IPS-NIHi11 (cell line): ENCODE measurements at regions not wholly inside any gene's neighbourhood (a gene's known extent, or its start where the extent isn't known, plus 50 kb on each side); places are given as distances from the start of the nearest gene placed in this dataset.
"Not testable (repeated sequence)": the region's sequence is repeated elsewhere in the genome, so short reads cannot be mapped to it uniquely, and the experiment has no call there.

Experiments used
- DNase-seq: peaks from one replicate; pipeline ENCODE4 v3.0.0; 2012; ENCODE audit warnings: mixed read lengths, low spot score

DNA sequence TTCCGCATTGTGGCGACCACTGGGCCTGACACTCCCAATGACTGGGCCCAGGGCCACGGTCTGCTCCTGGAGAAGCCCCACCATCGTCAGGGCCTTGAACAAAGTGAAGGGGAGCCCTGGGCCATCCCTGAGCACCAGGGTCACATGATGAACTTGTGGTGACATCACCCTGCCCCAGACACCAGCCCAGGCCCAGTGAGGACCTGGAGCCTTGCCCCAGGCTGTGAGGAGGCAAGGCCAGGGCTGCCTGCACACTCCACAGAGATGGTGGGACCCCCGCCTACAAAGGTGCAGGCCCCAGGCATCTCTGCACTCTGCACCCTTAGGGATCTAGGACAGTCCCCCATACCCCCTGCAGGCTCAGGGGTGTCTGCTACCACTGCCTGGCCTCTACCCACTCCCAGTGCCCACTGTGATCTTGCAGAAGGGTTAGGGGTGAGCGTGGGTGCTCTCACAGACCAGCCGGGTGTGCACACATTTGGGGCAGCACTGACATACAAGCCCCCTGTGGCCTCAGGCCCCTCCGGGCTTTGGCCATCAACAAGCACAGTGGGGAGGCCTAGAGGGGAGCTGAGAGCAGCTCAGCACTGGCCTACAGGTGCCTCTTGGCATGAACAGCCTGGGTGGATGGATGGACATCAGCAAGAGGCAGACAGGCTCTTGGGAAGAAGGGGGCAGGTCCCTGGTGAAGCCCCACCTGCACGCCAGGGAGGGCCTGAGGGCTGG lies 624.0 kb upstream of the LRRTM4 start:
- DNase-seq = no peak

DNA sequence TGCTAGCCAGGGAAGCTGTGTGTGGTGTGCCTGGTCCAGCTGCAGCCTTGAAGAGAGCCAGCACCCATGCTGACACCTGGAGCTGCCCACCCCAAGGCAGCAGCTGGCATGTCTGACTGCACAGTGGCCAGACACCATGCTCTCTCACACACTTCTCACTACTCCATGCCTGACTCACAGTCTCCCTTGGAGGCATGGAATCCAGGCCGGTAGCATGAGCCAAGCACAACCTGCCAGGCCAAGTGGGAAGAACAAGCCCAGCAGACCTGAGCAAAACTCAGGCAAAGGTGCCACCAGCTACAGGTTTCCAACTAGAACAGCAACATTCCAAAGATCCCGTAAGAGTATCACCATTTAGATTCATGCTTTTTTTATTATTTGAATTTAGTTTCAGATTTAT lies 625.3 kb upstream of the LRRTM4 start:
- no peak for DNase-seq

- DNase-seq = no peak
Measured at GRCh38 chr2:78154586-78154985, 632.4 kb upstream of the LRRTM4 start.

- no peak for DNase-seq
Measured at GRCh38 chr2:78162202-78162601, 640.0 kb upstream of the LRRTM4 start.

DNA sequence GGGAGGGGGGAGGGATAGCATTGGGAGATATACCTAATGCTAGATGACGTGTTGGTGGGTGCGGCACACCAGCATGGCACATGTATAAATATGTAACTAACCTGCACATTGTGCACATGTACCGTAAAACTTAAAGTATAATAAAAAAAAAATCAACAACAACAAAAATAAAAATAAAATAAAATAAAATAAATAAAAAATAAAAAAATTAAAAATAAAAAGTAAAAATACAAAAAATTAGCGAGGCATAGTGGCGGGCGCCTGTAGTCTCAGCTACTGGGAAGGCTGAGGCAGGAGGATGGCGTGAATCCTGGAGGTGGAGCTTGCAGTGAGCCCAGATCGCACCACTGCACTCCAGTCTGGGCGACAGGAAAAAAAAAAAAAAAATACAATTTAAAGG lies 650.0 kb upstream of the LRRTM4 start:
- not testable (repeated sequence) for DNase-seq

DNA sequence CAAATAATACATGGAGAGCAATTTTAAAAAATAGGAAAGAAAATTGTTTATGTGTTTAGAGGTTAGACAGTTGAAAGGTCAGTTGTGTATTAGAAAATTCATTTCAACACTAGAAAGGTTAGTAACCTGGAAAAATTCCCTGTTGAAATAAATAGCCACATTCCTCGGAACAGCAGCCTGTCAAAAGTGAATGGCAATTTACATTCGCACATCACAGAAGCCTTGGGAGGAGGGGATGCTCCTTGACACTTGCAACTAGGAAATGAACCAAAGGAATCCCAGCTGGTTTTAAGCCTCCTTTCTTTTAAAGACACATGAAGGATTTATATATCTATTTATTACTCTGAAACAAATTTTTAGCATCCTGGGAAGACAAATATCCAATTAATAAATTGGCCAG lies 653.5 kb upstream of the LRRTM4 start:
- peak; percentile 10 for DNase-seq

DNA sequence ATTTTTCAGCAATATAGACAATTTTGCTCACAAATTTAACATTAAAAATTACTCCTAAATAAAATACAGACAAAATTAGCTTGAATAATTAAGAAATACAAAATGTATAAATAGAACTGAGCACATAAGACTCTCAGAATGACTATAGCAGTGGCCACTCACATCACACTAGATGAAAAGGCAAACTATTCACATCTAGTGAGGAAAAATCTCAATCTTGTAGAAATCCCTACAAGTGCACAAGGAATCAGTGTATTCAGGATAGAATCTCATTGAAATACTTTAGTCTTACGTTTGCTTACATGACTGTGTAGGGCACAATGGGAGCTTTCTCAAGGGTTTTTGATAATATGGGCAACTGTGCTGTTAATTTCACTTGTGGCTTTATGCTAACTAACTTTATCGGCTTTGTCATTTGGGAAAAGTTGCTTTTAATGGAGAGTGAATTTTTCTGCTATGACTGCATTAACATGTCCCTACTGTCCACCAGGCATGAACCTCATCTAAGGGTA lies 678.9 kb upstream of the LRRTM4 start:
- DNase-seq = no peak

GRCh38 chr2:78202366-78202765 lies 680.2 kb upstream of the LRRTM4 start:
- DNase-seq = no peak

DNA sequence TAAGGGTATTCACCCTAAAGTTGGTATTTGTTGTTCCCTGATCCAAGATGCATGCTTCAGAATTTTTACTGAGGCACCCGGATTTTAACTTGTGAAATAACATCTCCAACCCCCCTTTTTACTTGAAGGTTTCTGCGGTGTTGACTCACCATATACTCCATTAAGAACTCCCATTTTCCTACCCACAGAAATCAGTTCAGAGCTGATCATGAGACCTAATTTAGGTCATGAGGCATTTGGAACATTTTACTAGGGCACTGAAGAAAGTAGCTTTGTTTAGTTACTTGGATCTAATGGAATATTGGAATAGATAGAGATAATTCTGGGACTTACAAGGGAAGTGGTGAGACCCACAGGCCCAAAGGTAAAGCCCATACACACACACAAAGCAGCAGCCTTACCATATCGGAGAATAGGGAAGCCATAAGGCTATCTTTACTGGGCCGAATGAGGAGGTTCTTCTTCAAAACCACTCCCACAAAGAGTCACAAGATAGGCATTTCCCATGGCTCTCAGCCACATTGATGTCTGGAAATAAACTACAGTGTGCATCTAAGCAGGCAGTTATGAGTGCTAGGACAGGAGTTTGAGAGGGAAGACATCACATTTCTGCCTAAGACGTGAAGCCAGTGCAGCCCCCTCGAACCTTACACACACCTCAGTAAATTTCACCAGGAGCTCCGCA lies 681.0 kb upstream of the LRRTM4 start:
- no peak for DNase-seq

DNA sequence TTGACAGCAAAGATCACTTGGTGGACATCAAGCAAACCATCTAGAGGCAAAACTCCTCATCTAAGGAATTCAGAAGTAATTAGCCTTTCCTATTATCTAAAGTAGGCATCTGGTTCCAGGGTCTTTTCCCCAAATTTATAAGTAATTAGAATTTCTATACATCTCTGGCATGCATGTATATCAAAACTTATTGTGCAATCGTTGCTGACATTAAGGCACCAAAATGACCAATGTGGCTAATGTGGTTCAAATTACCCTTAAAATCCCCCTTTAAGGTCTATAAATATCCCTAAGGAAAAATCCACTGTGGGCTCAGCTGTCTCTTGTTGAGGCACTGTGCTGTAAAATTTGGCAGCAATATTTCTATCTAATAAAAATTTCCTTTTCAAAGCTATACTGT lies 695.9 kb upstream of the LRRTM4 start:
- DNase-seq = no peak

DNA sequence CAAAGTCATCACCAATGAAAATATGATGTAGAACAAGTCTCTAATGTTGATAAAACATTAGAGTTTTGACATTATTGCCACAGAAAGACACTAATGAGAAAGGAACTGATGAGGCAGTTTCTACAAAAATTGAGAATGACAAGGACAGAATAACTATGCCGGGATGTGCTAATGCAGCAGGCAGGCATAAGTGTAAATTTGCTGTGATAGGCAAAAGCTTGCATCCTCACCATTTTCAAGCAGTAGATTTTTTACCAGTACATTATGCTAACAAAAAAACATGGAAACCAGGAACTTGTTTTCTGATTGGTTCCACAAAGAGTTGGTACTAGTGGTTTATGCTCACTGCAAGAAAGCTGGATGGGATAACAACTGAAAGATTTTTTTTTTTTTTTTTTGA lies 715.5 kb upstream of the LRRTM4 start:
- DNase-seq = no peak

DNA sequence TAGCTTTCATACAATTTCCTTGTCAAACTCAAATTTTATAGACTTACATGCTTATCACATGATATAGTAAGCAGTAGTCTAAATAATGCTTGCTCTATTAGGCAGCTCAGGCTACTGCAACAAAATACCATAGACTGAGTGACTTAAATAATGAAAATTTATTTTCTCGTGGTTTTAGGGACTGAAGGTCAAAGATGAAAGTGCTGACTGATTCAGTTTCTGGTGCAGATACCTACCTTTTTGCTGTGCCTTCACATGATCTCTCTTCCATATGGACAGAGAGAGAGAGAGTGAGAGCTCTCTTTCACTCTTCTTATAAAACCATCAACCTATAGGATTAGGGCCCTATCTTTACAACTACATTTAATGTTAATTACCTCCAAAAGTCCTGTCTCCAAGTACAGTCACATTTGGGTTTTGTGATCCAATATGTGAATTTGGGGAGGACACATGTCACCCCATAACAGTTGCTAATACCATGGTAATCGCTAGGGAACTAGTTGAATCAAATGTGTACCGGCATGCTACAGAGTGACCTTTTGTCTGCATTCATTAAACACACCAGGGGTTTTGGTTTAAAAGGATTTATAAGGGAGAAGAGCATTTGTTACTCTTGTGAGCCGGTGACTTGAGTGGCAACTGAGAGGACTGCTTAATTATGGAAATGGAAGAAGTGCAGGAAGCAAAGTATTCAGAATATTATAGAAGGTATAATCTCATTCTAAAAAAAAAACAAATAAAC lies 723.4 kb upstream of the LRRTM4 start:
- no peak for DNase-seq

DNA sequence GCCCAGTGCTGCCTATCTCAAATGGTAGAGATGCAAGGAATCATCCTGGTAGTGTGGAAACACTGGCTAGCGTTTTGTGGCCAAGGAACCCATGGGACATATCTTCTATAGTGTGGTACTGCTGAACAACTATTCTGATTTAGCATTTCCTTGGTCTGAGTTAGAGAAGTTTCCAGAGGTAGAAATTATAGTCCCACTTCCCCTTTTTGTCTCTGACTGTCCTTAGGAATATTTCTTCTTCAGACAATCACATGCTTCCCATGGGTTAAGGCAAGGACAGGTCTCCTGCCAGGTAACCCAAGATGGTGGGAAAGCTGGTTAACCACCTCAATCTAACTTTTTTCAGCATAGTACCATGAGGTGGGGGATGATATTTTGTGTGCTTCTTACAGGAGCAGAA lies 729.5 kb upstream of the LRRTM4 start:
- DNase-seq = no peak

DNA sequence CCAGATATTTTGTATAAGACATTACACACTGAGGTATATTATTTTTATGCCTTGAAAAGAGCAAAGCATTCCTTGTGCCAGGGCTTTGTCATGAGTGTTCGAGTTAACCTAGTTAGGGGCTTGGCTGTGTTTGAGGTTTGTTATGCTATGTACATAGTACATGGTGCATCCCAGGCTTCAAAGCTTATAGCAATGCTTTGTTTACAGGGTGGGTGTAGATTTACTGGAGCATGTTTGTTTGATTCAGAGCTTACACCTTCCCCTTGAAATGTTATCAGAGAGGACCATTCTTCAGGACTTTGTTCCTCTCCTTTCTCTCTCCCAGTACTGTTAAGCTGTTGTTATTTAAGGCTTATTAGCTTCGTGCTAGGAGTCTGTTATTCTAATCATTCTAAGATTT lies 738.7 kb upstream of the LRRTM4 start:
- DNase-seq = no peak

DNA sequence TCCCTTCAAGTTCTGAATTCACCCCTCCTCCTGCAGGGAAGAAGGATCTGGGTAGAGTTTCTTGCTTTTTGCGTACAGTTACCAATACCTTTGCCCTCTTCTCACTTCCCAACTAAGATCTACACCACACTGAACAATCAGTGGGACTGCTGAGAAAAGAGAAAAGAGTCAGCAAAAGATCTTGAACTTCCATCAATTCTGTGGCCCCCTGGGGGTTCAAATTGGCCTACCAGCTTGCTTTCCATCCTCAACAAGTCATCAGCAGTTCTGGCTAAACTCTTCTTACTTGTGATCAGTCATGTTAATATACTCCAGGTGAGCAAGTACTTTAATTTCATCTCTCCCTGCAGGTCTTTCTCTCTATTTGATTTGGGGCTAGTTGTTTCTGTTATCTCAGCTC lies 739.3 kb upstream of the LRRTM4 start:
- no peak for DNase-seq

- DNase-seq = not testable (repeated sequence)
Measured at GRCh38 chr2:78262089-78262488, 739.9 kb upstream of the LRRTM4 start.

- DNase-seq = no peak
Measured at GRCh38 chr2:78262713-78263375, 740.7 kb upstream of the LRRTM4 start.

DNA sequence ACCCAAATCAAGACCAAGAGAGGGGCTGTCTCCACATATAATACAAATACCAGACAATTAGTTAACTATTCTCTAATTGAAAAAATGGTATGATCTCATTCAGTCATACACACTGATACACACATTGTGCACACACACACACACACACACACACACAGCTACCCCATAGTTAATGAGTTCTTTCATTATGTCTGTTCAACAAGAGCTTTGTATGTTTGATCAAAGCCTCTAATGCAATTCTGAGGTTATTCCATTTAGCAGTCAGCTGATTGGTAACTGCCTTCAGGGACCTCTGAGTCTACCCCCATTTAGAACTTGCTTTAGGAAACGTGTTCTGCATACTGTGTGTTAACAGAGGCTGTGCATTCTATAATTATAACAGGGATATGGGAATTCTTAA lies 741.4 kb upstream of the LRRTM4 start:
- no peak for DNase-seq

GRCh38 chr2:78264130-78264529 lies 742.0 kb upstream of the LRRTM4 start:
- DNase-seq = no peak

- no peak for DNase-seq
Measured at GRCh38 chr2:78281164-78281563, 744.3 kb upstream of the REG3G start.

- no peak for DNase-seq
Measured at GRCh38 chr2:78290581-78291214, 734.8 kb upstream of the REG3G start.

DNA sequence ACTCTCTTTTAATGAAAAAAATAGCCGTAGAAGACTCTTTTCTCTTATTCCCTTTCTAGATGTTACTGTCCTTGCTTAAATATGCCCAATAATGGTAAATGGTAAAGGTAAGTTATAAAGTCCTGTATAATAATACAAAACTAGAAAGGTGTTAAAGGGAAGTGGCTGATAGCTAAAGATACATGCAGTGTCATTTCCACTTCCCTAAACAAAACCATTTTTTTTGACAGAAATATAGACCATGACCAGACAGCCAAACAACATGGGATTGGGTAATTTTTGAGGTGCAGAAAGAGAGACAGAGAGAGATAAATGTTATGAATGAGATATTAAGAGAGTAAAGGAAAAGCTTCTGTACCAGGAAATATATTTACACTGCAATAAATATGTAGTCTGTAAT lies 731.7 kb upstream of the REG3G start:
- no peak for DNase-seq
